CD14-positive monocyte (primary cell): ENCODE measurements at regions not wholly inside any gene's neighbourhood (a gene's known extent, or its start where the extent isn't known, plus 50 kb on each side); places are given as distances from the start of the nearest gene placed in this dataset.

Experiments used
- DNase-seq, 3 donors: peaks; one replicate each; pipeline ENCODE4 v3.0.0-alpha.2; 2011 to 2022
- H2AFZ ChIP-seq: 2 replicates; pipeline ENCODE4 v1.6.0; 2012; ENCODE audit warnings: mild to moderate bottlenecking, low read depth, low read length, inconsistent platforms; ENCODE audit not compliant: insufficient read depth, poor library complexity, severe bottlenecking
- H3K27ac ChIP-seq, 2 donors: 1 replicate in 1 of 2; 2 replicates in 1 of 2; pipeline ENCODE4 v1.5.1; 2012 to 2013; ENCODE audit warnings: low read length in 2 of 2, control low read depth in 1 of 2, inconsistent platforms in 1 of 2, low read depth in 1 of 2, mild to moderate bottlenecking in 1 of 2
- H3K27me3 ChIP-seq, 2 donors: one replicate each; pipeline versions ENCODE4 v1.6.0 to v1.6.1; 2011 to 2013; ENCODE audit warnings: low read length in 2 of 2; ENCODE audit not compliant: control insufficient read depth in 2 of 2, insufficient read depth in 2 of 2
- H3K36me3 ChIP-seq, 2 donors: replicated peaks in 1 of 2; 1 replicate in 1 of 2; 2 replicates in 1 of 2; pipeline versions ENCODE4 v1.5.1 to v1.6.1; 2012 to 2013; ENCODE audit warnings: low read length in 2 of 2, control low read depth in 1 of 2, inconsistent platforms in 1 of 2, mild to moderate bottlenecking in 1 of 2; ENCODE audit not compliant: insufficient read depth in 2 of 2, control insufficient read depth in 1 of 2
- H3K4me1 ChIP-seq, 2 donors: 1 replicate in 1 of 2; 2 replicates in 1 of 2; pipeline versions ENCODE4 v1.5.1 to v1.6.1; 2012 to 2013; ENCODE audit warnings: low read length in 2 of 2, control low read depth in 1 of 2, inconsistent platforms in 1 of 2, mild to moderate bottlenecking in 1 of 2, moderate library complexity in 1 of 2; ENCODE audit not compliant: insufficient read depth in 2 of 2, control insufficient read depth in 1 of 2
- H3K4me2 ChIP-seq: replicated peaks from 2 replicates; pipeline ENCODE3; 2012; ENCODE audit warnings: low read length, moderate library complexity, mild to moderate bottlenecking; ENCODE audit not compliant: poor library complexity, severe bottlenecking; ENCODE audit errors: extremely low read depth
- H3K4me3 ChIP-seq, 3 experiments: fragments of 200-600 bp in 1 of 3; sonication (generic) in 1 of 3; replicated peaks in 1 of 3; 1 replicate in 2 of 3; 2 replicates in 1 of 3; pipeline ENCODE4 v1.5.1; 2011 to 2013; ENCODE audit warnings: low read length in 3 of 3, mild to moderate bottlenecking in 3 of 3, control low read depth in 2 of 3, low read depth in 2 of 3, inconsistent platforms in 1 of 3, moderate library complexity in 1 of 3
- H3K79me2 ChIP-seq: 2 replicates; pipeline ENCODE4 v1.6.0; 2012; ENCODE audit warnings: mild to moderate bottlenecking, control low read depth, inconsistent platforms, low read length, moderate library complexity; ENCODE audit not compliant: insufficient read depth
- H3K9ac ChIP-seq: 2 replicates; pipeline ENCODE4 v1.6.0; 2017; ENCODE audit warnings: low read length, mild to moderate bottlenecking; ENCODE audit not compliant: insufficient read depth, poor library complexity, severe bottlenecking
- H3K9me3 ChIP-seq, 2 donors: replicated peaks in 1 of 2; 1 replicate in 1 of 2; 2 replicates in 1 of 2; pipeline versions ENCODE4 v1.5.1 to v1.6.1; 2012 to 2013; ENCODE audit warnings: low read length in 2 of 2, control low read depth in 1 of 2; ENCODE audit not compliant: control insufficient read depth in 1 of 2, insufficient read depth in 1 of 2
- H4K20me1 ChIP-seq: 2 replicates; pipeline ENCODE4 v1.6.0; 2012; ENCODE audit warnings: mild to moderate bottlenecking, low read length, control low read depth, moderate library complexity; ENCODE audit not compliant: insufficient read depth
- H3K27ac Mint-ChIP-seq, 7 donors: one replicate each; pipeline ENCODE4 v1.8.0; 2020; ENCODE audit warnings: mild to moderate bottlenecking in 7 of 7, mixed read lengths in 7 of 7, moderate library complexity in 6 of 7, inconsistent platforms in 2 of 7
- H3K27me3 Mint-ChIP-seq, 3 donors: one replicate each; pipeline ENCODE4 v1.8.0; 2021 to 2022; ENCODE audit warnings: low read depth in 3 of 3, mild to moderate bottlenecking in 3 of 3, mixed read lengths in 3 of 3, moderate library complexity in 3 of 3, inconsistent platforms in 1 of 3
- H3K36me3 Mint-ChIP-seq, 2 donors: one replicate each; pipeline ENCODE4 v1.8.0; 2020; ENCODE audit warnings: mixed read lengths in 2 of 2, inconsistent platforms in 1 of 2, mild to moderate bottlenecking in 1 of 2
- H3K4me1 Mint-ChIP-seq: one replicate; pipeline ENCODE4 v1.8.0; 2020; ENCODE audit warnings: mild to moderate bottlenecking, mixed read lengths
- H3K4me3 Mint-ChIP-seq, 2 donors: one replicate each; pipeline ENCODE4 v1.8.0; 2020; ENCODE audit warnings: mild to moderate bottlenecking in 2 of 2, mixed read lengths in 2 of 2, moderate library complexity in 1 of 2
- H3K9me3 Mint-ChIP-seq, 7 donors: one replicate each; pipeline ENCODE4 v1.8.0; 2020 to 2022; ENCODE audit warnings: mixed read lengths in 7 of 7, mild to moderate bottlenecking in 6 of 7, moderate library complexity in 6 of 7, inconsistent platforms in 2 of 7
- whole genome bisulfite sequencing: methylation state at CpG from one replicate; pipeline ENCODE4 v1.1.5; 2013; ENCODE audit warnings: missing lambda C conversion rate; ENCODE audit not compliant: insufficient coverage; 5-methylcytosine and 5-hydroxymethylcytosine counted together
- intact Hi-C, 2 donors: fragments of 100-400 bp; cut with micrococcal nuclease; formaldehyde crosslinking; loops; one replicate each; pipeline versions ENCODE4 v1.15.0 to v1.15.1; 2023
- TF ChIP-seq, protein P1 (sequence below): fragments of 200-600 bp; IDR thresholded peaks from one replicate; pipeline ENCODE4 v1.8.0; 2022; ENCODE audit warnings: antibody characterized with exemption, mild to moderate bottlenecking

DNA sequence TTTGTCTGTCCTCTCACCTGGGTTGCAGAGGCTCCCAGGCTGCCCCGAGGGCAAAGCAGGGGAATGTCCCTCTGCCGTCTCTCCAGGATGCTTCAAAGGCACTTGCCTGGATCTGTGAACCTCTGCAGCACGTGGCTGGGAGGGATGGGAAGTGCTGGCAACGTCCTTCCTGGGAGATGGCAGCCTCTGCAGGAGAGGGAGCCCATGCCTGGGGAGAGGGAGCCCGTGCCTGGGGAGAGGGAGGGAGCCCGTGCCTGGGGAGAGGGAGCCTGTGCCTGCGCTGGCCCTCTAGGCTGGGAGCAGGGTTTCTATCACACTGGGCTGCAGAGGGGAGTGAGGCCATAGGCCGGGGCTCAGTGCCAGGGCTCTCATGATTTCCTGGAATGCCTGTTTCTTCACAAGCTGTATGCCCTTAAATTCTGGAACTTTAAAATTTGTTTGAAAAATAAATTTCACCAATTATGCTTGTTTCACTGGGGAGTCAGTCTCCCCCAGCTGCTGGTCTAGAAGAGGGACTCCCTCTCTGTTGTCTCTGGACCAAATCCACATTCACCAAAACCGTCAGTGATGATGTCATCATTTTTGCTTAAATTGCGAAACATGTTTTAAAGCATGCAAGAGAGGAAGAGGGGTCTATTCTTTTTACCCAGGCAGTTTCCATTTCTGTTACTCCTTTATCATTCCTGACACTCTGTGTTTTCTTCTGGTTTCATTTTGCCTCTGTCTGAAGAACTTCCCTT is 135.7 kb downstream of the DNAJB6 start:
- Histone ChIP-seq H3K9ac (no peak overlapping the region), H3K9me3 (peaks cover 18 to 27% of the 10 kb centered on the region in 2 donors), H3K36me3 (no peaks in the 10 kb centered on the region), H3K27ac (no peak overlapping the region), H3K4me3 (no peak overlapping the region), H3K79me2 (no peaks in the 10 kb centered on the region), H3K4me1 (no peaks in the 10 kb centered on the region), H4K20me1 (no peaks in the 10 kb centered on the region), H3K27me3 (no peaks in the 10 kb centered on the region), H3K4me2 (no peak overlapping the region), H2AFZ (no peak overlapping the region)
- H3K27ac Mint-ChIP-seq, result no peak overlapping the region
- 79% methylated on average over 6 of the region's 10 CpGs for WGBS
- peaks cover 0 to 5% of the 10 kb centered on the region in 2 donors for H3K36me3 Mint-ChIP-seq
- peaks cover 21 to 36% (median 25%) of the 10 kb centered on the region in 7 donors for H3K9me3 Mint-ChIP-seq
- intact Hi-C loops, result no loop called here
- peaks cover 2% of the 10 kb centered on the region for H3K4me1 Mint-ChIP-seq
- no peak for DNase-seq
- TF ChIP-seq, protein P1, sequence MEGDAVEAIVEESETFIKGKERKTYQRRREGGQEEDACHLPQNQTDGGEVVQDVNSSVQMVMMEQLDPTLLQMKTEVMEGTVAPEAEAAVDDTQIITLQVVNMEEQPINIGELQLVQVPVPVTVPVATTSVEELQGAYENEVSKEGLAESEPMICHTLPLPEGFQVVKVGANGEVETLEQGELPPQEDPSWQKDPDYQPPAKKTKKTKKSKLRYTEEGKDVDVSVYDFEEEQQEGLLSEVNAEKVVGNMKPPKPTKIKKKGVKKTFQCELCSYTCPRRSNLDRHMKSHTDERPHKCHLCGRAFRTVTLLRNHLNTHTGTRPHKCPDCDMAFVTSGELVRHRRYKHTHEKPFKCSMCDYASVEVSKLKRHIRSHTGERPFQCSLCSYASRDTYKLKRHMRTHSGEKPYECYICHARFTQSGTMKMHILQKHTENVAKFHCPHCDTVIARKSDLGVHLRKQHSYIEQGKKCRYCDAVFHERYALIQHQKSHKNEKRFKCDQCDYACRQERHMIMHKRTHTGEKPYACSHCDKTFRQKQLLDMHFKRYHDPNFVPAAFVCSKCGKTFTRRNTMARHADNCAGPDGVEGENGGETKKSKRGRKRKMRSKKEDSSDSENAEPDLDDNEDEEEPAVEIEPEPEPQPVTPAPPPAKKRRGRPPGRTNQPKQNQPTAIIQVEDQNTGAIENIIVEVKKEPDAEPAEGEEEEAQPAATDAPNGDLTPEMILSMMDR, result no peak
- peaks cover 1 to 10% (median 6%) of the 10 kb centered on the region in 3 donors for H3K27me3 Mint-ChIP-seq
- H3K4me3 Mint-ChIP-seq, result no peak overlapping the region

DNA sequence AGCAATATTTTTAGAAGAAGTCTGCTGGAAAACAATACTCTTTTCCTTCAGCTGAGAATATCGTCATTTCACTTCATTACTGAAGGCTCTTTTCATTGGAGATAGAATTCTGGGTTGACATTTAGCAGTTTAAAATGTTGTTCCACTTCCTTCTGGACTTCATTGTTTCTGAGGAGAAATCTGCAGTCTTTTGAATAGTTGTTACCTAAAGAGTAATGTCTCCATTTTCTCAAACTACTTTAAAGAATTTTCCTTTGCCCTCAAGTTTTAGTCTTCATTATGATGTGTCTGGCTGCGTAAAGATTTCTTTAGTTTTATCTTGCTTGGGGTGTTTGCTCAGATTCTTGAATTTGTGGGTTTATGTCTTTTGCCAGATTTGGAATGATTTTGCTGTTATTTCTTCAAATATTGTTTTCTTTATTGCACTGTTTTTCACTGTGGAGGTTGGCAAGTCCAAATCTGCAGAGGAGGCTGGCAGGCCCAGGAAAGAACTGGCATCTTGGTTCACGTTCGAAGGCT is 136.3 kb downstream of the DNAJB6 start:
- H3K9ac ChIP-seq, result no peak overlapping the region
- H3K27me3 ChIP-seq, result no peaks in the 10 kb centered on the region
- no peak overlapping the region for H3K4me3 Mint-ChIP-seq
- peaks cover 21 to 38% (median 25%) of the 10 kb centered on the region in 7 donors for H3K9me3 Mint-ChIP-seq
- no peak overlapping the region for H3K4me3 ChIP-seq
- H3K36me3 ChIP-seq, result no peaks in the 10 kb centered on the region
- peaks cover 18 to 27% of the 10 kb centered on the region in 2 donors for H3K9me3 ChIP-seq
- no peaks in the 10 kb centered on the region for H4K20me1 ChIP-seq
- intact Hi-C loops, result no loop called here
- H3K79me2 ChIP-seq, result no peaks in the 10 kb centered on the region
- TF ChIP-seq, protein P1, result no peak
- peaks cover 1 to 10% (median 6%) of the 10 kb centered on the region in 3 donors for H3K27me3 Mint-ChIP-seq
- DNase-seq, result no peak
- H2AFZ ChIP-seq, result no peak overlapping the region
- H3K4me1 Mint-ChIP-seq, result peaks cover 3% of the 10 kb centered on the region
- no peak overlapping the region for H3K27ac Mint-ChIP-seq
- no peaks in the 10 kb centered on the region for H3K4me1 ChIP-seq
- H3K27ac ChIP-seq, result no peak overlapping the region
- H3K4me2 ChIP-seq, result no peak overlapping the region
- peaks cover 0 to 5% of the 10 kb centered on the region in 2 donors for H3K36me3 Mint-ChIP-seq
- no CpG with 5 or more reads among the region's 4 CpGs for WGBS
